ENCODE measurements at regions not wholly inside any gene's neighbourhood (a gene's known extent, or its start where the extent isn't known, plus 50 kb on each side); places are given as distances from the start of the nearest gene placed in this dataset.

- Histone ChIP-seq H3K4me1 (ENCODE audit: control insufficient read depth, insufficient read depth, low read length) (peaks cover 60% of the 10 kb centered on the region), H3K9me3 (ENCODE audit: control insufficient read depth, low read depth, low read length) (no peaks in the 10 kb centered on the region), H3K36me3 (ENCODE audit: control insufficient read depth, insufficient read depth, low read length) (no peaks in the 10 kb centered on the region), H3K27ac (ENCODE audit: low read length) (peak overlapping the region; percentile 19), H3K27me3 (ENCODE audit: control insufficient read depth, insufficient read depth, low read length) (no peaks in the 10 kb centered on the region), H3K4me3 (ENCODE audit: low read length) (no peak overlapping the region)
- WGBS (ENCODE audit: insufficient coverage, low lambda C conversion rate), result no CpG with 5 or more reads among the region's 5 CpGs
- DNase-seq, result no peak
Observed at GRCh38 chr15:31269816-31270575, 56.6 kb upstream of the KLF13 start.

GRCh38 chr15:31270767-31271166 is 55.9 kb upstream of the KLF13 start:
- Histone ChIP-seq H3K27ac (ENCODE audit: low read length) (no peak overlapping the region), H3K4me1 (ENCODE audit: control insufficient read depth, insufficient read depth, low read length) (peaks cover 55% of the 10 kb centered on the region), H3K4me3 (ENCODE audit: low read length) (no peak overlapping the region), H3K27me3 (ENCODE audit: control insufficient read depth, insufficient read depth, low read length) (no peaks in the 10 kb centered on the region), H3K9me3 (ENCODE audit: control insufficient read depth, low read depth, low read length) (no peaks in the 10 kb centered on the region), H3K36me3 (ENCODE audit: control insufficient read depth, insufficient read depth, low read length) (no peaks in the 10 kb centered on the region)
- WGBS (ENCODE audit: insufficient coverage, low lambda C conversion rate), result no CpG with 5 or more reads among the region's 2 CpGs
- DNase-seq, result no peak

DNA sequence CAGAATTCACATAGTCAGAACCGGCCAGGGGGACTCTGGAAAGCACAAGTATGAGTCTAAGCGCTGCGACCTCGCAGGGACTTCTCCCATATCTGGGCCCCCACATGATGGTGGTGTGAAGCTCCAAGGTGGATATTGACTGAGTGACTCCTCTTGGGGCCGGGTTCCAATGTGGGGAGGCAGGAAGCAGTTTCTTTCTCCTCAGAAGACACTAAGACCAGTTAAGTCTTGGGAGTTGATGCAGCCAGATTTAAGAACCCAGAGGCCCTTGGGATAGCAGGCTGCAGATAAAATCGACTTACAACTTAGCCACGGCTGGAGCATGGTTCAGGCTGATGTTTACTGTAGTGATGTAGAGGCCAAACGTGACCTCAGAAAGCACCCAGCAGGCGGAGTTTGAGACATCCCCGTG is 55.4 kb upstream of the KLF13 start:
- no peaks in the 10 kb centered on the region for H3K9me3 ChIP-seq (ENCODE audit: control insufficient read depth, low read depth, low read length)
- no peak overlapping the region for H3K4me3 ChIP-seq (ENCODE audit: low read length)
- DNase-seq, result no peak
- no CpG with 5 or more reads among the region's 10 CpGs for WGBS (ENCODE audit: insufficient coverage, low lambda C conversion rate)
- no peaks in the 10 kb centered on the region for H3K36me3 ChIP-seq (ENCODE audit: control insufficient read depth, insufficient read depth, low read length)
- no peak overlapping the region for H3K27ac ChIP-seq (ENCODE audit: low read length)
- H3K4me1 ChIP-seq (ENCODE audit: control insufficient read depth, insufficient read depth, low read length), result peaks cover 52% of the 10 kb centered on the region
- H3K27me3 ChIP-seq (ENCODE audit: control insufficient read depth, insufficient read depth, low read length), result no peaks in the 10 kb centered on the region

GRCh38 chr15:31271711-31272557 is 54.7 kb upstream of the KLF13 start:
- Histone ChIP-seq H3K36me3 (ENCODE audit: control insufficient read depth, insufficient read depth, low read length) (no peaks in the 10 kb centered on the region), H3K9me3 (ENCODE audit: control insufficient read depth, low read depth, low read length) (no peaks in the 10 kb centered on the region), H3K27ac (ENCODE audit: low read length) (peak overlapping the region; percentile 26), H3K4me3 (ENCODE audit: low read length) (no peak overlapping the region), H3K4me1 (ENCODE audit: control insufficient read depth, insufficient read depth, low read length) (peaks cover 52% of the 10 kb centered on the region), H3K27me3 (ENCODE audit: control insufficient read depth, insufficient read depth, low read length) (no peaks in the 10 kb centered on the region)
- DNase-seq, result no peak
- no CpG with 5 or more reads among the region's 12 CpGs for WGBS (ENCODE audit: insufficient coverage, low lambda C conversion rate)

- no peak overlapping the region for H3K4me3 ChIP-seq (ENCODE audit: low read length)
- peaks cover 51% of the 10 kb centered on the region for H3K4me1 ChIP-seq (ENCODE audit: control insufficient read depth, insufficient read depth, low read length)
- WGBS (ENCODE audit: insufficient coverage, low lambda C conversion rate), result no CpG with 5 or more reads among the region's 14 CpGs
- no peaks in the 10 kb centered on the region for H3K27me3 ChIP-seq (ENCODE audit: control insufficient read depth, insufficient read depth, low read length)
- peak overlapping the region; percentile 45 for H3K27ac ChIP-seq (ENCODE audit: low read length)
- DNase-seq, result peak; percentile 74 to 89
- no peaks in the 10 kb centered on the region for H3K9me3 ChIP-seq (ENCODE audit: control insufficient read depth, low read depth, low read length)
- no peaks in the 10 kb centered on the region for H3K36me3 ChIP-seq (ENCODE audit: control insufficient read depth, insufficient read depth, low read length)
Observed at GRCh38 chr15:31272558-31273257, 53.9 kb upstream of the KLF13 start.

DNA sequence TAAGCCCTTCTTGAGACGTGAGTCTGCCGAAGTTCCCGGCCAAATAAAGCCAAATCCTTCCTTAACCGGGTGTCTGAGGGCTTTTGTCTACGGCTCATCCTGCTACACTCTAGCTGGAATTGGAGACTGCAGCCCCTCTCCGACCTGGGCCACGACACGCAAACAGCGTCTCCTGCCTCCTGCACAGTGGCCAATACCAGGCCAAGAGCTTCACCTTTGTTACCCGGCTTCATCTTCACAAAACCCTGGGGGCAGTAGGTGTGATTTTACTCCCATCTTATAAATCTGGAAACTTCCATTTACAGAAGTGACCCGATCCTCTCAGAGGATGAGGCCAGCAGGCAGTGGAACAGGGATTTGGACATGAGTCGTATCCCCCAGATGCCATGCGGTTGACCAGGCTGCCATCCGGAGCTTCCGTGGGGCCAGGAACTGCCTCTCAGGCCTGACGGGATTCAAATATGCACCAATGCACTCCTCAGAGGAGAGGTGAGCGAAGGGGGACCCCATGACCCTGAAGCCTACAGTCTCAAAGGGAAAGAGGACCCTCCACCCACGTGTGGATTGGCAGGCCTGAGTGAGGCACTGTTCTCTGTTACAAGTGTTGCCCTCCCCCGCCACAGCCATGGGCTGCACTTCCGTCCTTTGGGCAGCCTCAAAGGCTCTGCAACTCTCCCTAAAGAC is 53.2 kb upstream of the KLF13 start:
- Histone ChIP-seq H3K4me3 (ENCODE audit: low read length) (no peak overlapping the region), H3K9me3 (ENCODE audit: control insufficient read depth, low read depth, low read length) (no peaks in the 10 kb centered on the region), H3K36me3 (ENCODE audit: control insufficient read depth, insufficient read depth, low read length) (no peaks in the 10 kb centered on the region), H3K27me3 (ENCODE audit: control insufficient read depth, insufficient read depth, low read length) (no peaks in the 10 kb centered on the region), H3K4me1 (ENCODE audit: control insufficient read depth, insufficient read depth, low read length) (peaks cover 46% of the 10 kb centered on the region), H3K27ac (ENCODE audit: low read length) (no peak overlapping the region)
- no CpG with 5 or more reads among the region's 20 CpGs for WGBS (ENCODE audit: insufficient coverage, low lambda C conversion rate)
- DNase-seq, result no peak

DNA sequence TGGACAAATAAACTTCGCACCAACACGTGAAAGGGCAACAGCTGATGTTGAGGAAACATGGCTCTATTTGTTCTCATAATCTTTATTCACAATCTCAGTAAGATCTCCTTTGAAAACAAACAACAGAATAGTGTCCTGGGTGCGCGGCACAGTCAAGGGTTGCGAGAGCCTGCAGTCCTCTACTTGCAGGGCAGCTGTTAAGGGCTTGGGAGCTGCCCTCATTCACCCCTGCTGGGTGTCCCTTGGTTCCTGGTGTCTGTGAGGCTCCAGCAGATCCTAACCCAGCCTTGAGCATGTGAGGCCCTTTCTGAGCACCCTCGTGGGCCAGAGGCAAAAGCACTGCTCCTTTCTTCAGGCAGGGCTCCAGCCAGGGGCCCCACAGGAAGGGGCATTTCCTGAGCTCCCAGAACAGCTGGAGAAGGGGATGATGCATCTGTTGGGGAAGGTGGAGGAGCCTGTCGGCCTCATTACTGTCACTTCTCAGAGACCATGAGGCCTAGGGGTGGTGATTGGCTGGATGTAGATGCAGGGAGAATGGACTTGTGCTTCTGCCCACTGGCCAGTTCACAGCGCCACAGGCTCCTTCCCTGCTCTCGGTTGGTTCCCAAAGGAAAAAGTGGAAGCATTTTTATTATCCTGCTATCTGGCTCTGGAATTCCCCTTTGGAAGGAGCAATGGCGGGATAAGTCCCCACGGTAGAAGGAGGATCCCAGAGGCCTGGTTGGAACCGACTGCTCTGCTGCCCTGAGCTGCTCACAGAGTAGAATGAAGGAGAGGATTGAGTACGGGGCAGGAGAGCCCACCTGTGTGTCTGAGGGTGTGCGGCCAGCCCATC is 51.9 kb upstream of the KLF13 start:
- WGBS (ENCODE audit: insufficient coverage, low lambda C conversion rate), result no CpG with 5 or more reads among the region's 14 CpGs
- peak in 1 of 2 donors; percentile 46 for DNase-seq

DNA sequence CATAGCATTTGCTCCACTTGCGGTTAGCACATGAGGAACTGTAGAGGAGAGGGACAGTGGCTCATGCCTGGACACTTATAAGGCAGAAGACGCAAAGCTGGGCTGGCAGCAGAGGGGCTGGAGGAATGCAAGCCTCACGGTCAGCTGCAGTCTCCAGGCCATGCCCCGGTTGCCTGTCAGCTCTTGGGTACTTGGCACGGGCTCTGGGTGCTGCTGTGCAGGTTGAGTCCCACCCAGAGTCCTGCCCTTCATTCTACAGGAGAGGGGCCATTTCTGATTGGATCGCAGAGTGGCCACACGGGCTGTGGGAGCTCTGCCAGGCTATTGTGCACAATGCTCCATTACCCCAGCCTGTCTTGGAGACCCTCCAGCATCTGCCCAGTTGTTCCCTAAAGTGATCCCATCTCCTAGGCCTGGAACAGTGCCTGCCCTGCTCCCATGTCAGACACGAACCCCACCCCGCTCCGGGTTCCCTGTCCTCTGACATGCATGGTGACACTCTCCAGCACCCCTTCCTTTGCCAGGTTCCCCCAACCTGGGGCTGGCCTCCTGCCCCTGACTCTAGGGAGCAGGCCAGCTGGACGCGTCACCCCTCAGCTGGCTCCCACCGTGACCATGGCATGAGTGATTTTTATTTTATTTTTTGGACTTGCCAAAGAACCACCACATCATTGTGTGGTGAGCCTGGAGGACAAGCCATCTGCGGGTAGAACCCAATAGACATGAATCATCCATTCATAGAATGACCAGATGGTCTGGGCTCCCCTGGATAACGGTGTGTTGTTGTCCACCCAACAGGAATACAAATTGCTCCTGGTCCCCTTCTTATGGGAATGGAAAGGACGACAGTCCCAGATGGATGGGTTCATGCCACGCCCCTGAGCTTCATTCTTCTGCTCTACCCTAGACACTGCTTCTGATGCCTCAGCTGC is 51.0 kb upstream of the KLF13 start:
- Histone ChIP-seq H3K27ac (ENCODE audit: low read length) (no peak overlapping the region), H3K4me3 (ENCODE audit: low read length) (no peak overlapping the region), H3K4me1 (ENCODE audit: control insufficient read depth, insufficient read depth, low read length) (peaks cover 41% of the 10 kb centered on the region), H3K9me3 (ENCODE audit: control insufficient read depth, low read depth, low read length) (no peaks in the 10 kb centered on the region), H3K27me3 (ENCODE audit: control insufficient read depth, insufficient read depth, low read length) (no peaks in the 10 kb centered on the region), H3K36me3 (ENCODE audit: control insufficient read depth, insufficient read depth, low read length) (no peaks in the 10 kb centered on the region)
- no CpG with 5 or more reads among the region's 17 CpGs for WGBS (ENCODE audit: insufficient coverage, low lambda C conversion rate)
- DNase-seq, result no peak

More for the DNA sequence above, 51.9 kb upstream of the KLF13 start:
- Histone ChIP-seq H3K27me3 (ENCODE audit: control insufficient read depth, insufficient read depth, low read length) (no peaks in the 10 kb centered on the region), H3K4me3 (ENCODE audit: low read length) (no peak overlapping the region), H3K27ac (ENCODE audit: low read length) (no peak overlapping the region), H3K36me3 (ENCODE audit: control insufficient read depth, insufficient read depth, low read length) (no peaks in the 10 kb centered on the region), H3K9me3 (ENCODE audit: control insufficient read depth, low read depth, low read length) (no peaks in the 10 kb centered on the region), H3K4me1 (ENCODE audit: control insufficient read depth, insufficient read depth, low read length) (peaks cover 36% of the 10 kb centered on the region)

Measured in large intestine (tissue), 3 donors.